Stimulated activated CD8-positive, alpha-beta memory T cell treated with anti-CD3 and anti-CD28 coated beads, Interleukin-12 subunit alpha, Interleukin-12 subunit beta, amount 100 ng/mL, for 1 hour (primary cell): ENCODE measurements at regions not wholly inside any gene's neighbourhood (a gene's known extent, or its start where the extent isn't known, plus 50 kb on each side); places are given as distances from the start of the nearest gene placed in this dataset.

Experiments used
- DNase-seq: peaks from one replicate; pipeline ENCODE4 v3.0.0-alpha.2; 2020; ENCODE audit warnings: low read depth

DNA sequence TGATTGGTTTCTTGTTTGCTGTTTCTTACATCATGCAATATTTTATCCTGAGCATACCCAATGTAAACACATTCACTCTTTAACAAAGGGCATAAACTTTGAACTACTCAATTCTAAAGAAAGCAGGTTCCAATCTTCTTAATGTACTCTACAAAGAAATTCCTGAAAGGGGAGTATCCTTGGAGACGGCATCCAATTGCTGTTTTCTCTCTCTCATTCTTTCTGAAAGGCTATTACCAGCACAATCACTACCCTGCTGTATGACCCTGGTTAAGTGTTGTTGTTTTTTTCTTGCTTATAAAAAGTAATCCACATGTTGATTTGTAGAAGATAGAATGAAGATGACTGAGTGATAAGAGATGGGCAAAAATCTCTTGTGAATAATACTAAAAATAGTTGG is 176.0 kb downstream of the ZNF365 start:
- DNase-seq: no peak

DNA sequence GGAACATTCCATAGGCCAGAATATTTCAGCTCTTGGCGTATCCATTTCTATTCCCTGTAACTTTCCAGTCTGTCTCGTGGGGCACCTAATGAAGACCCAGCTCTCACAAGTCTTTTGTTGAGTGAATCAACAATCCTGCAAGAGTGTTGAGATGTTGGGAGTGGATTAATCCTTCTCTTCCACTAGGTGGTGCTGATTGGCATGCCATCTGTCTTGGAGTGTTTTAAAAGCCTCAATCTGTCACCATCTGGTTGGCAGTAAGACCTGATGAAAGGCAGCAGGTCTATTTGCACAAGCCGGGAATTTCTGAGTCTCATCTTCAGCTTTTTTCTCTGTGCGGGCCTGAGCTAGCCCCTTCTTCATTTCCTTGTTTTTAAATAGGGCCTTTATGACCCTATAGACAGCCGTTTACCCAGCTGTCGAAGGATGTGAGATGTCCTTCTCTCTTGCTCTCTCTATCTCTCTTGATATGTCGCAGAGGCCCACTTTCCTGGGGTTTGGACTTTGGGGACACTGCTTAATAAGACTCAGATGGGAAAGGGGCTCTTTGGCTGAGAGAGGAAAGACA is 180.5 kb downstream of the ZNF365 start:
- no peak for DNase-seq

GRCh38 chr10:62559481-62560200 is 185.5 kb downstream of the ZNF365 start:
- no peak for DNase-seq

GRCh38 chr10:62560201-62560819 is 186.1 kb downstream of the ZNF365 start:
- no peak for DNase-seq

DNA sequence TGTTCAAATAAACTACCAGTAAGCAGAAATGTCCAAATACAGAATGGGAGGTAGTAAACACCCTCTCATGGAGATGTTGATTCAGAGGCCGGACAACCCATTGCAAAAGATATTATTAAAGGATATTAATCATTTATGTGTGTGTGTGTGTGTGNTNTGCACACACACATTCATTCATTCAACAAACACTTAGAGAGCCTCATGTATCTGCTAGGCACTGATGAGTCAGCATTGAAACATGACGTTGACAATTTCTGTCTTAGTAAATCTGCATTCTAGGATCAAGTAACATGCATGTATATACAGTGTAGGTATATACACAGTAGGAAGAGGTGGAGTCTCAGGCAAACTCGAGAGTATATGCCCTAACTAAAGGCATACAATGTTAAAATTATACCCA is 187.0 kb downstream of the ZNF365 start:
- no peak for DNase-seq

- no peak for DNase-seq
These were observed 187.9 kb downstream of the ZNF365 start for GRCh38 chr10:62562101-62562500.

- DNase-seq: no peak
These were observed 188.6 kb downstream of the ZNF365 start for GRCh38 chr10:62562795-62563194.

DNA sequence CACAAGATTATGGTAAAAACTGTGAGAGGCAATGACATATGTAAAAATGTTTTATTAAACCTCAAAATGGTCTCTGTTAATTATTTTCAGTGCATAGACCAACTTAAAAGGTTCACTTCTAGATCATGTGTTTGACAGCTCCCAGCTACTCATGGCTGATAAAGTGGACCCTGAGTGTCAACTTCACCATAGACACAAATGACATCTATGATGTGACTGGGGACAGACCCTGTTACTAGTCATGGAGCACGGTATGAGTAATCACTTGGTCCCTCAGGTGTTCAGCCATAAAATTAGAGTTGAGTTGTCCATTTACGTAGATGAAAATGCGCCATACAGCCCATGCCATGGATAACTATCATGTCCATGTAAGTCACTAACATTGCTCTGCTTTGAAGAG is 199.8 kb downstream of the ZNF365 start:
- no peak for DNase-seq

GRCh38 chr10:62577076-62577475 is 202.9 kb downstream of the ZNF365 start:
- DNase-seq: no peak

- no peak for DNase-seq
These were observed 203.6 kb downstream of the ZNF365 start for GRCh38 chr10:62577666-62578291.

DNA sequence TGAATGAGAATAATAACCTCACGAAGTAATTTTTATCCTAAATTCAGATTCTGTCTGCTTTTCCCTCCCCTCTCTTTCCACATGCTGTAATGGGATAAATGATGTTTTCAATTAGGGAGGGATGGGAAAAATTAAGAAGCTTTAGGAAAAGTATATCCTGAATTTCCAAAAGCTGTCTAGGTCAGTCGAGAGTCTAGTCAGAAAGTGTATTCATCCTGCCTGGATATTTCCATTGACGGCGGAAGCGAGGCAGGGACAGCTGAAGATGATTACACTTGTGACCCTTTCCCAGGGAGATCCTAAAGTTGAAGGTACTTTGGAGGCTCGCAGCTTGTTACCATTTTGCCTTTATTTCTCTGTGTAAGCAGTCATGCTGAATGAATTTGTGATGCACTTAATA is 204.1 kb downstream of the ZNF365 start:
- DNase-seq: no peak

- no peak for DNase-seq
These were observed 204.7 kb downstream of the ZNF365 start for GRCh38 chr10:62578916-62579315.

DNA sequence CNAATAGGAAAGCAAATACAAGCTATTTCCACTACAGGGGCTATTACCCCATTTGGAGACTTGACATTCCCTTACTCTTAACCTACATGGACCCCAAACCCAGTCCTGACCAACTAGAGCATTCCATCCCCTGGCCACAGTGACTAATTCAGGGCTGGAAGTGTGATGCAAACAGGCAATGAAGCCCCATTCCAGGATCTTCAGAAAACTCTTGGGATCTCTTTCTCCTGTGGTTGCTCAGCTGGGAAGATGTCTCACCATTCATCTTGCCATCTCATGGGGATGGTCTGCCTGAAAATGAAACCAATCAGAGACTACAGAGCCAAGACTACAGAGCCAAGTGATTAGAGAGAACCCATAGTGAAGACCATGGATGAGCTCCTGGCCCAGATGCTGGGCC is 206.2 kb downstream of the ZNF365 start:
- no peak for DNase-seq

- no peak for DNase-seq
These were observed 207.2 kb downstream of the ZNF365 start for GRCh38 chr10:62581351-62581750.

- no peak for DNase-seq
These were observed 208.0 kb downstream of the ZNF365 start for GRCh38 chr10:62582101-62582705.

GRCh38 chr10:62582804-62583208 is 208.6 kb downstream of the ZNF365 start:
- DNase-seq: no peak

GRCh38 chr10:62583876-62584615 is 209.9 kb downstream of the ZNF365 start:
- DNase-seq: no peak

DNA sequence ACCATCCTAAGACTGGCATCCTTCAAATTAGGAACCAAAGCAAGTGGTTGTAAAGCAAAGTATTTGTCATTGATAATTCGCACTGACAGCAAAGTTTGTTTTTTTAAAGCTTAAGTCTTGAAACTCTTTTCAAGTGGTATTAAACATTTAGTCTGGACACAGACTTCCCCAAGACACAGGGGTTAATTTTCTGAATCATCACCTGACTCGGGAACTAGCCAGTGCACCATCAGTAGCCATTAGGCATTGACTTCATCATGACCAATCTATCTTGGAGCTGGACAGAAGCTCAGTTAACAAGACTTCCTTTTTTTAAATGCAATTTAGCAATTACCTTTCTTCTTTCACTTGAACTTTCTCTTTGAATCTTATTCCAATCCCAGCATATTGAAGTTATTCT is 210.6 kb downstream of the ZNF365 start:
- no peak for DNase-seq

- no peak for DNase-seq
These were observed 211.1 kb downstream of the ZNF365 start for GRCh38 chr10:62585211-62585775.

- DNase-seq: no peak
These were observed 212.8 kb downstream of the ZNF365 start for GRCh38 chr10:62587011-62587410.

- no peak for DNase-seq
These were observed 213.9 kb downstream of the ZNF365 start for GRCh38 chr10:62588116-62588515.

- no peak for DNase-seq
These were observed 214.8 kb upstream of the ADO start for GRCh38 chr10:62589689-62590088.
